Hepatocyte (in vitro differentiated cells): ENCODE measurements at regions not wholly inside any gene's neighbourhood (a gene's known extent, or its start where the extent isn't known, plus 50 kb on each side); places are given as distances from the start of the nearest gene placed in this dataset.

Experiments used
- DNase-seq: peaks from one replicate; pipeline ENCODE4 v3.0.0-alpha.2; 2016; ENCODE audit warnings: low spot score
- H2AFZ ChIP-seq: fragments of 200-600 bp; sonication (generic); 2 replicates; pipeline ENCODE4 v1.6.0; 2016; ENCODE audit warnings: antibody characterized with exemption, mild to moderate bottlenecking
- H3K27ac ChIP-seq: fragments of 200-600 bp; sonication (generic); 2 replicates; pipeline ENCODE4 v1.5.1; 2016; ENCODE audit warnings: mild to moderate bottlenecking
- H3K27me3 ChIP-seq: fragments of 200-600 bp; sonication (generic); 2 replicates; pipeline ENCODE4 v1.6.1; 2016
- H3K36me3 ChIP-seq: fragments of 200-600 bp; sonication (generic); replicated peaks from 2 replicates; pipeline ENCODE4 v1.5.1; 2016; ENCODE audit warnings: low read depth; ENCODE audit not compliant: insufficient read depth
- H3K4me1 ChIP-seq: fragments of 200-600 bp; sonication (generic); 2 replicates; pipeline ENCODE4 v1.5.1; 2016; ENCODE audit warnings: mild to moderate bottlenecking, moderate library complexity; ENCODE audit not compliant: insufficient read depth
- H3K4me2 ChIP-seq: fragments of 200-600 bp; sonication (generic); 2 replicates; pipeline ENCODE4 v1.6.0; 2016
- H3K4me3 ChIP-seq: fragments of 200-600 bp; sonication (generic); 2 replicates; pipeline ENCODE4 v1.5.1; 2016; ENCODE audit warnings: mild to moderate bottlenecking
- H3K79me2 ChIP-seq: fragments of 200-600 bp; sonication (generic); 2 replicates; pipeline ENCODE4 v1.6.0; 2017; ENCODE audit warnings: mild to moderate bottlenecking
- H3K9me2 ChIP-seq: fragments of 200-600 bp; sonication (generic); replicated peaks from 2 replicates; pipeline ENCODE4 v1.6.0; 2017; ENCODE audit warnings: mild to moderate bottlenecking; ENCODE audit not compliant: insufficient read depth
- H3K9me3 ChIP-seq: fragments of 200-600 bp; sonication (generic); 2 replicates; pipeline ENCODE4 v1.5.1; 2016; ENCODE audit warnings: low read depth, mild to moderate bottlenecking
- H4K20me1 ChIP-seq: fragments of 200-600 bp; sonication (generic); 2 replicates; pipeline ENCODE4 v1.6.0; 2016; ENCODE audit warnings: mild to moderate bottlenecking; ENCODE audit not compliant: insufficient read depth, poor library complexity, severe bottlenecking
- EZH2 ChIP-seq: fragments of 200-600 bp; sonication (generic); IDR thresholded peaks from 2 replicates; pipeline ENCODE4 v1.6.1; 2016; ENCODE audit warnings: antibody characterized with exemption, mild to moderate bottlenecking, borderline replicate concordance
- EZH2phosphoT487 ChIP-seq: fragments of 200-600 bp; sonication (generic); IDR thresholded peaks from one replicate; pipeline ENCODE4 v1.6.1; 2018; ENCODE audit warnings: antibody characterized with exemption, mild to moderate bottlenecking, low read depth, moderate library complexity; ENCODE audit not compliant: unreplicated experiment, severe bottlenecking
- WGBS: methylation state at CpG from one replicate; pipeline ENCODE4 v1.1.6; 2016; ENCODE audit warnings: low lambda C conversion rate; ENCODE audit errors: missing lambda C conversion rate; 5-methylcytosine and 5-hydroxymethylcytosine counted together
- TF ChIP-seq, protein P1 (sequence below): fragments of 200-600 bp; sonication (generic); IDR thresholded peaks from 2 replicates; pipeline ENCODE4 v1.5.1; 2016; ENCODE audit warnings: antibody characterized with exemption, mild to moderate bottlenecking; ENCODE audit not compliant: poor library complexity

DNA sequence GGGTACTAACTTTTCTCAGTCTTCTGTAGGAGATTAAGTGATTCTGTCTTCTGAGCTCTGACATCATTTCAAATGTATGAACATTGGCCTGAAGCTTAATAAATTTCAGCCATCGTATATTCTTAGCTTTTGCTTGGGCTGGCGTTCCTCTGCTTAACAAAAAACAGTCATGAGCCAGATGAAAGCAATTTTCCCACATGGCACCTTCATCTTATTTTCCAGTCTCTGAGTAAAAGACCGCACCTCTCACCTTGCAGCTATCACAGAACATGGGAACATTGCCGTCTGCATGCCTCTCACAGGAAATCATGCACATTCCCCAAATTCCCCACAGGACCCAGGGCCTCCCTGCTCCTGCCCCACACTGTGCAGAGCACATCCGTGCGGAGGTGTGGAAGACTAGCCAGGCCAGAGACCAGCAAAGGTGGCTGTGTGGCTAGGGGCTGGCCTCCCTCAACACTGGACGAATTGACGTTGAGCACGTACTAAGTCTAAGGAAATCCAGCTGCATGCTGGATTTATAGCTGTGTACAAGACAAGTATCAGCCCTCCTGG lies 531.8 kb upstream of the ID2 start:
- TF ChIP-seq, protein P1, sequence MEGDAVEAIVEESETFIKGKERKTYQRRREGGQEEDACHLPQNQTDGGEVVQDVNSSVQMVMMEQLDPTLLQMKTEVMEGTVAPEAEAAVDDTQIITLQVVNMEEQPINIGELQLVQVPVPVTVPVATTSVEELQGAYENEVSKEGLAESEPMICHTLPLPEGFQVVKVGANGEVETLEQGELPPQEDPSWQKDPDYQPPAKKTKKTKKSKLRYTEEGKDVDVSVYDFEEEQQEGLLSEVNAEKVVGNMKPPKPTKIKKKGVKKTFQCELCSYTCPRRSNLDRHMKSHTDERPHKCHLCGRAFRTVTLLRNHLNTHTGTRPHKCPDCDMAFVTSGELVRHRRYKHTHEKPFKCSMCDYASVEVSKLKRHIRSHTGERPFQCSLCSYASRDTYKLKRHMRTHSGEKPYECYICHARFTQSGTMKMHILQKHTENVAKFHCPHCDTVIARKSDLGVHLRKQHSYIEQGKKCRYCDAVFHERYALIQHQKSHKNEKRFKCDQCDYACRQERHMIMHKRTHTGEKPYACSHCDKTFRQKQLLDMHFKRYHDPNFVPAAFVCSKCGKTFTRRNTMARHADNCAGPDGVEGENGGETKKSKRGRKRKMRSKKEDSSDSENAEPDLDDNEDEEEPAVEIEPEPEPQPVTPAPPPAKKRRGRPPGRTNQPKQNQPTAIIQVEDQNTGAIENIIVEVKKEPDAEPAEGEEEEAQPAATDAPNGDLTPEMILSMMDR = no peak
- TF ChIP-seq EZH2 (no peak), EZH2phosphoT487 (no peak)
- Histone ChIP-seq H3K79me2 (no peaks in the 10 kb centered on the region), H3K27me3 (no peaks in the 10 kb centered on the region), H2AFZ (no peak overlapping the region), H3K9me2 (no peaks in the 10 kb centered on the region), H3K27ac (peak overlapping the region; percentile 64), H4K20me1 (no peaks in the 10 kb centered on the region), H3K36me3 (no peaks in the 10 kb centered on the region), H3K4me1 (peaks cover 28% of the 10 kb centered on the region), H3K9me3 (no peaks in the 10 kb centered on the region), H3K4me2 (no peak overlapping the region), H3K4me3 (no peak overlapping the region)
- 48% methylated on average over 9 of the region's 9 CpGs for WGBS
- no peak for DNase-seq

DNA sequence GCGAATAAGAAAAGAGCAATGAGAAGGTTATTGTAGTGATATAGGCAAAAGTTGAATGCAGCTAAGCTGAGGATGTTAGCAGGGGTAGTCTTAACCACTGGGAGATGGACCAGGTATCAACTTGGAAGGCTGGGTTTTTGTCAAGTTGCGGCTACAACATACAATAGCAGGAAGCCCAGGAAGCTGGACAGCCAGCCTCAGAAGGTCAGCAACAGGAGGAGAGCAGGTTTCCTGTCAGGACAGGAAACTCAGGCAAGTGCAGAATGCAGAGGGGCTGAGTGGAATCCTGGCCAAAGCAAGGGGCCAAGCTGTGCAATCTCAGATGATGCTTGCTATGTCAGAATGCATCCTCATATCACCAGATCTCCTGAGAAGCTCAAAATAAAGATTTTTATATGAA lies 530.0 kb upstream of the ID2 start:
- Histone ChIP-seq H3K27me3 (no peaks in the 10 kb centered on the region), H3K4me2 (no peak overlapping the region), H2AFZ (no peak overlapping the region), H3K79me2 (no peaks in the 10 kb centered on the region), H3K4me1 (peaks cover 9% of the 10 kb centered on the region), H3K9me3 (no peaks in the 10 kb centered on the region), H4K20me1 (no peaks in the 10 kb centered on the region), H3K36me3 (no peaks in the 10 kb centered on the region), H3K4me3 (no peak overlapping the region), H3K27ac (no peak overlapping the region), H3K9me2 (no peaks in the 10 kb centered on the region)
- no peak for DNase-seq
- TF ChIP-seq, protein P1 = no peak
- TF ChIP-seq EZH2 (no peak), EZH2phosphoT487 (no peak)
- WGBS = 97% methylated on average over 2 of the region's 2 CpGs

DNA sequence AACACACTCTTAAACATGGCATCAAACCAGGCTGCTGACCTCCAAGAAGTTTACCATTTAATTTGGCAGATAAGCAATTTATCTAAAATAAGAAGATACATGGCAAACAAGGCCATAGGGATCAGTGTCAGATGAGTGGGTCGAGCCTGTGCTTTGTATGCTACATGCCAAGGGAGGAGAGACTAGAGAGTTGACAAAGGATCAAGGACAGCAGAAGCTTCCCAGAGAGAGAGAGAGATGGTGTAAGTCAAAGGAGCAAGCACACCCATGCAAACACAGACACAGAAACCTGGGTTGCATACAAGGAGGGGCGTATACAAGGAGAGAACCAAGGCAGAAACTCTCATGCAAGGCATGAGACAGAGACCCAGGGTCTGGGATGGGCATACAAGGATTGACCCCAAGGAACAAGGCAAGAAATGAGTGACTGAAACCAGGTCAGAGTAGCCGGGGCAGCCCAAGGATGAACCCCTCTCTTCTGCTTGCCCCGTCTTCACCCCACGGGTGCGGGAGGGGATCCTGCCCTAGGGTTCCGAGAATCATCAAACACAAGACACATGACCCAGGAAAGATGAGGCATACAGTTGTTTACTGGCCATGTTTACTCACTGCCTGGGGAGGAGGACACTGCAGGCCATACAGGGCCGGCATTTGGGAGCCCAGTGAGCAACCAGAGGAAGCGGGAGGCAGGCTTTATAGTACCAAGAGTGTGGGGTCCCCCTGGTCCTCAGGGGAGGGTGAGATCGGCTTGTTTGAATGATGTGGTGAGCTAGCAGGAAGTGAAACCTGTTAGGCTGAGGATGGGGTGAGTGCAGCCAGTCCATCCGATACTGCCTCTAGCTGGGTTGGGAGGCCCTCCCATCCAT lies 529.2 kb upstream of the ID2 start:
- no peak overlapping the region for H2AFZ ChIP-seq

More for the DNA sequence above, 529.2 kb upstream of the ID2 start:
- TF ChIP-seq, protein P1 = no peak
- Histone ChIP-seq H3K36me3 (no peaks in the 10 kb centered on the region), H3K9me3 (no peaks in the 10 kb centered on the region), H3K27me3 (no peaks in the 10 kb centered on the region), H3K4me2 (no peak overlapping the region), H3K4me3 (no peak overlapping the region), H4K20me1 (no peaks in the 10 kb centered on the region), H3K27ac (no peak overlapping the region), H3K79me2 (no peaks in the 10 kb centered on the region), H3K4me1 (peaks cover 9% of the 10 kb centered on the region), H3K9me2 (no peaks in the 10 kb centered on the region)
- 91% methylated on average over 11 of the region's 11 CpGs for WGBS
- no peak for DNase-seq
